Fibroblast of pulmonary artery (primary cell): ENCODE measurements at regions not wholly inside any gene's neighbourhood (a gene's known extent, or its start where the extent isn't known, plus 50 kb on each side); places are given as distances from the start of the nearest gene placed in this dataset.

Experiments
- DNase-seq: peaks from one replicate; pipeline ENCODE4 v3.0.0-alpha.2; 2010; ENCODE audit warnings: low read depth
- H3K4me3 ChIP-seq: replicated peaks from 2 replicates; pipeline ENCODE4 v1.5.1; 2011; ENCODE audit warnings: low read depth, mild to moderate bottlenecking, control low read depth, low read length, moderate library complexity
- TF ChIP-seq, protein P1 (sequence below): IDR thresholded peaks from 2 replicates; pipeline ENCODE4 v1.5.1; 2011; ENCODE audit warnings: mild to moderate bottlenecking, control low read depth, low read length, inconsistent platforms; ENCODE audit errors: missing control alignments

DNA sequence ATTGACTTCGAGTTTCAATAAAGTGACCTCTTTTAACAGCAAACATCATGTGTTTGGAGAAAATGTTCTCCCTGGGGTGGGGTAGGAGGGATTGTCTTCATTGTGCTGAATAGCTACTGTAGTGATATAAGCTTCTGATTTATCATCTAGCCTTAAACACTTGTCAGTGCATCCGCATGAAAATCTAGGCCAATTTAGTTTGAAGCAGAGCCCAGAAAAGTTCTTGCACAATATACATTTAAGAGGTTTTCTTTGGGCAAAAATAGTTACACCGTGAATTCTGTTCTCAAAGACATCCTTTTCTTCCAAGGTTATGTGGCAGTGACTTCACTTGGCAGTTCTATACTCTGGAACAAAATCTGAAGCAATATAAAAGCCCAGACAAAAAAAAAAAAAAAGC is 136.0 kb upstream of the IFNG-AS1 start:
- DNase-seq = peak; percentile 46
- TF ChIP-seq, protein P1, sequence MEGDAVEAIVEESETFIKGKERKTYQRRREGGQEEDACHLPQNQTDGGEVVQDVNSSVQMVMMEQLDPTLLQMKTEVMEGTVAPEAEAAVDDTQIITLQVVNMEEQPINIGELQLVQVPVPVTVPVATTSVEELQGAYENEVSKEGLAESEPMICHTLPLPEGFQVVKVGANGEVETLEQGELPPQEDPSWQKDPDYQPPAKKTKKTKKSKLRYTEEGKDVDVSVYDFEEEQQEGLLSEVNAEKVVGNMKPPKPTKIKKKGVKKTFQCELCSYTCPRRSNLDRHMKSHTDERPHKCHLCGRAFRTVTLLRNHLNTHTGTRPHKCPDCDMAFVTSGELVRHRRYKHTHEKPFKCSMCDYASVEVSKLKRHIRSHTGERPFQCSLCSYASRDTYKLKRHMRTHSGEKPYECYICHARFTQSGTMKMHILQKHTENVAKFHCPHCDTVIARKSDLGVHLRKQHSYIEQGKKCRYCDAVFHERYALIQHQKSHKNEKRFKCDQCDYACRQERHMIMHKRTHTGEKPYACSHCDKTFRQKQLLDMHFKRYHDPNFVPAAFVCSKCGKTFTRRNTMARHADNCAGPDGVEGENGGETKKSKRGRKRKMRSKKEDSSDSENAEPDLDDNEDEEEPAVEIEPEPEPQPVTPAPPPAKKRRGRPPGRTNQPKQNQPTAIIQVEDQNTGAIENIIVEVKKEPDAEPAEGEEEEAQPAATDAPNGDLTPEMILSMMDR = no peak
- H3K4me3 ChIP-seq = no peak overlapping the region

DNA sequence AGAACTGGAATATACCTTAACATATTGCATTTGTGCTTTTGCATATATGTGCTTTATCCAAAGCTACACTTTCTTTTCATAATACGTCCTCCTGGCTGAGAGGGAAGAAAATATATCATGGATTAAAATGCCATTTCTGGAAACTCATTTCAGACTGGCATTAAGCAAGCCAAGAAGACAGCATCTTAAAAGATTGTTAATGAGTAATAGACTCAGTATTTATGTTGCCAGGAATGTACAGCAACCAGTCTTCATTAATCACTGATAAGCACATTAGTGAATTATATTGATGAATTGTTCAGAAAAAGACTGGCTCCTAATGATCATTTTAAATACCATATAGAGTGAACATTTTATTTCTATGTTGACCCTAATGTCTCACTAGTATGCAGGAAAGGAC is 134.9 kb upstream of the IFNG-AS1 start:
- TF ChIP-seq, protein P1 = no peak
- H3K4me3 ChIP-seq = no peak overlapping the region
- no peak for DNase-seq

DNA sequence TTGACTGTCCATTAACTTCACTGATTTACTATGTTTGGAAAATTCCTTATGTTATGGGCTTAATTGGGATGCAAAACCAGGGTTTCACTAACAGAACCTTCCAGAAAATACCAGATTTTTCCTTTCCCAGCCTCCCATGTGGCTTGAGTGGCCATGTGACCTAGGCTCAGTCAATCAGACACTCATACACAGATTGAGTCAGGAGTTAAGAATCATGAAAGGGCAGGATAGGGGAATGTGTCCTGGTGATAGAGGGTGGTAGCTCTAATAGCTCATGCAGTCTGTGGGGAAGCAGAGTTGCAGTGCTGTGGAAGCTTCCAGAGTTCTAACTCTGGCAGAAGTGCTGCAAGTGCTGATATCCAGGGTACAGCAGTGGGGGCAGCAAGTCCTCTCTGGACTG is 134.1 kb upstream of the IFNG-AS1 start:
- DNase-seq = no peak
- TF ChIP-seq, protein P1 = no peak
- H3K4me3 ChIP-seq = no peak overlapping the region

DNA sequence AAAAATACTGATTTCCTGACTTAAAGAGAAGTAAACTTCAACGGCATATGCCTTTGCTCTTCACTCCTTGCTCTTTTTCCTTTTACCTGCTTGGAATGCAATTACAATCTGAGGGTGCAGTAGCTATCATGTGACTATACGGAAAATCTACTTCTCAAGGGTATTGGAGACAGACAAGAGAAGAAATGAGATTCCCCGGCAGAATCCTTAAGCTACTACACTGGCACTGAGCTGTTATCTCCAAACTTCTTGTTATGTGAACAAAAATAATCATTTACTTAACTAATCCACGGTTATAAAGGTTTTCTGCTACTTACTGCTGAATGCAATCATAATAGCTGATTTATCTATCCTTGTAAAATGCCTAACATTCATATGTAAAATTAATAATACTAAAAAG is 118.0 kb upstream of the IFNG-AS1 start:
- no peak for DNase-seq
- TF ChIP-seq, protein P1 = no peak
- no peak overlapping the region for H3K4me3 ChIP-seq

DNA sequence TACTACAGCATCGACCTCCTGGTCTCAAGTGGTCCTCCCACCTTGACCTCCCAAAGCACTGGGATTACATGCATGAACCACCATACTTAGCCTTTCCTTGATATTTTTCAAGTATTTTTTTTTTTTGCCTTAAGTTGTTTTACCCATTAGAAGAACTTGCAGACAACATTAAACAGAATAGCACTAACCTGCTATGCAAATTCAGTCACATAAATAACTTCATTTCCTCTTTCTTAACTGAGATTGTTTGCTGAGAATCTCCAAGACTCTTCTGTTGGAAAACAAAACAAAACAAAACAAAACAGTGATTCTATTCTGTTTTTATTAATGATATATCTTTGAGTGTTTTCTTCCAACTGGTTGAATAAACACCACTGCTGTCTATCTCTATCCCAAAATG is 115.9 kb upstream of the IFNG-AS1 start:
- no peak for DNase-seq
- H3K4me3 ChIP-seq = no peak overlapping the region
- TF ChIP-seq, protein P1 = no peak

DNA sequence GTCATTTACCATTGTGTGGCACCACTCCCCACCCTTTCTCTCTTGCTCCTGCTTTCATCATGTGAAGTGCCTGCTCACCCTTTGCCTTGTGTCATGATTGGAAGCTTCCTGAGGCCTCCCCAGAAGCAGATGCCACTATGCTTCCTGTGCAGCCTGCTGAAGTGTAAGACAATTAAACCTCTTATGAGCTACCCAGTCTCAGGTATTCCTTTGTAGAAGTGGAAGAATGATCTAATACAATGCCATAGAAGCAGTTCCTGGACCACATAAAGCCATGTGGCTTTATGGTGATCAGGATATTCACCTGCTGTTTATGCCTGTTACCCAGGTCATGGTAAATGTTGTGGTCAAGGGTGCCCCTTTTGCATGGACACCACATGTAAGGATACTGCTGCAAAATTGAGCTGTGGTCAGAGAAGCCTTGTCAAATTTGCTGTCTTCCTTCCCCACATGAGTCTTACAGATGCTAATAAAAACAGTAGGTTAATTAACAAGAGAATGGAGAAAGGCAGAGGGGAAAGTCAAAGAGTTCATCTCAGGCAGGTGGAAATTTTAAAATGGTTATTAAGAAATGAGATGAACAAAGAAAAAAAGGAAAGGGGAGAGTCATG is 112.8 kb upstream of the IFNG-AS1 start:
- TF ChIP-seq, protein P1 = no peak
- H3K4me3 ChIP-seq = no peak overlapping the region
- no peak for DNase-seq

DNA sequence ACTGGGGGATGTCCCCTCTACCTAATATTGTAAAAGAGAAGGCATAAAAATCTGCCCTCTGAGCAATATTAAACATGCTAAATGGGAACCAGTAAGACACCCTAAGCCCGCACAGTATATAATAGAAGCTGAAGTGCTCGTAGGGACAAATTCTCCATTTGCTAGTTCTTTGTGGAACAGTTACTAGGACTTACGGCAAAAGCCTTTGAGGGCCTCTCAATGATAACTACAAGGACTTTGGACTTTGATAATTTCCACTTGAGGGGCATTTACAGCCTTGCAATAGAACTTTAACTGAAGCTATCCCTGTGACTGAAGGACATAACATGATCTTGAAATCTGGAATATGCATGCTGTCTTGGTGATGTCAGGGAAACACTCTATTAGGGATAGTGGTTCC is 111.5 kb upstream of the IFNG-AS1 start:
- TF ChIP-seq, protein P1 = no peak
- no peak for DNase-seq
- no peak overlapping the region for H3K4me3 ChIP-seq
